ENCODE measurements at regions not wholly inside any gene's neighbourhood (a gene's known extent, or its start where the extent isn't known, plus 50 kb on each side); places are given as distances from the start of the nearest gene placed in this dataset.
"Not testable (repeated sequence)": the region's sequence is repeated elsewhere in the genome, so short reads cannot be mapped to it uniquely, and the experiment has no call there.

DNA sequence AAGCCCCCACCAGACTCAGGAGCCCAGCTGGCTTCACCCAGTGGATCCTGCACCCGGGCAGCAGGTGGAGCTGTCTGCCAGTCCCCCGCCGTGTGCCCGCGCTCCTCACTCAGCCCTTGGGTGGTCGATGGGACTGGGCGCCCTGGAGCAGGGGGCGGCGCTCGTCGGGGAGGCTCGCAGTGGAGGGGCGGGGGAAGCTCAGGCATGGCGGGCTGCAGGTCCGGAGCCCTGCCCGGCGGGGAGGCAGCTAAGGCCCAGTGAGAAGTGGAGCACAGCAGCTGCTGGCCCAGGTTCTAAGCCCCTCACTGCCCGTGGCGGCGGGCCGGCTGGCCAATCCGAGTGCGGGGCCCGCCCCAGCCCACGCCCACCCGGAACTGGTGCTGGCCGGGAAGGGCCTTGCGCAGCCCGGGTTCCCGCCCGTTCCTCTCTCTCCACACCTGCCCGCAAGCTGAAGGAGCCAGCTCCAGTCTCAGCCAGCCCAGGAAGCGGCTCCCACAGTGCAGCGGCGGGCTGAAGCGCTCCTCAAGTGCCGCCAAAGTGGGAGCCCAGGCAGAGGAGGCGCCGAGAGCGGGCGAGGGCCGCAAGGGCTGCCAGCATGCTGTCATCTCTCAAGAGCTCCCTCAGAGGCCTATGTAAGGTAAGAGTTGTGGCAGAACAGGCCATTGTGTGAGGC lies 1307.8 kb upstream of the TMEFF2 start:
- DNase-seq = no peak

DNA sequence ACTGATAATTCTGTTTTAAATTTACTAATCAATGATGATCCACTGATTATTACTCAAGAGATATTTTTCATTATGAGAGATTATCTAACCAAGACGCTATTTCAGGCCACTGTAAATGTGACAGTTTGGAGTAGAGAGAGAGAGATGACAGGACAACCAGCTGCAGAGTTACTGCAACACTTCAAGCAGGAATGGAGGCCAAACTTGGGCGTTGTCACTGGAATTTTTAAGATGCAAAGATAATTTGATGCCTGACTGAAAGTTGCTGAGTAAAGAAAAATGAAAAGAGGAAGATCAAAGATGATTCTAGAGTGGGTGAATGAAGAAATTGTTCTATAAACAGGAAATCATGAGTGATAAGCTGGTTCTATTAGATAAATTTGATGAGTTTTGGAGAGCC lies 1302.1 kb upstream of the TMEFF2 start:
- no peak for DNase-seq

DNA sequence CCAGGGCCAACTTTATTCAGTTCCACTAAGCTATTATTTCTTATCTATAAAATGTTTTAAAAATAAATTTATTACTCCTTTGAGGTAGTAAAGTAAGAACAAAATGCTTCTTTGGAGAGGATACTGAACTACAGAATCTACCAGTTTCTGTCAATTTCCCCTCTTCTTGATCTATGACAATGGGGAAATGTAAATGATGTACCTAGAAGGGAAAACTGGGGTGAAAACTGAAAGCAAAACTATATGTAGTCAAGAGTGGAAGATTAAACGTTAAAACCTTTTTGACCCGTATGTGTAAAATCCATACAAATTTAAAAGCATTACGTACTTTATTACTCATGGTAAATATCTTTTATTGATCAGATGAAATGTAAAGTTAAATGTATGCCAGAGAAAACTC lies 1287.8 kb upstream of the TMEFF2 start:
- DNase-seq = no peak

GRCh38 chr2:193480187-193480586 lies 1285.5 kb upstream of the TMEFF2 start:
- no peak for DNase-seq

DNA sequence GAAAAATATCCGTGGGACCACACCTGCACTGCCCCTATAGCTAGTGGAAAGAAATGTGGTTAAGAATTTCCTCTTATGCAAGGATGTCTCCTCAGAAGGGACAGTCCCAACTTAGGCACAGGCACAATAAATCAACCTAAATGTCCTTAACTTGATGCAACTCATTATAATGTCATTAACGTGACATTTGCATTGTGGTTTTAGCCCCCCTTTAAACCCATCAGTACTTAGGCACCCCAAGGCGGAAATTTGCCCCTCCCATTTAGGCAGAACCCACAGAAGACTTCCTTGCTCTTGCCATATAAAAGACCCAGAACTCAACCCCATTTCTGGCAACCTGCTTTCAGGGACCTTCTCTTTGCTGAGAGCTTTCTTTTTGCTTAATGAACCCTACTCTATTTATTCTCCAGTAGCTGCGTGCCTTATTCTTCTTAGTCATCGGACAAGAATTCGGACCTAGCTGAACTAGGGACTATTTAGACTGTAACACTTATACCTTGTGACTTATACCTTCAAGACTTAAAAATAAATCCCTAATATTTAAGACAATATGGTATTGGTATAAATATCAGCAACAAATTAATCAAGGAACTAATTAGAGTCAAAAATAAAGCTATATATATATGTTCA lies 1281.6 kb upstream of the TMEFF2 start:
- DNase-seq = no peak

- DNase-seq = no peak
Measured at GRCh38 chr2:193475038-193475437, 1280.3 kb upstream of the TMEFF2 start.

DNA sequence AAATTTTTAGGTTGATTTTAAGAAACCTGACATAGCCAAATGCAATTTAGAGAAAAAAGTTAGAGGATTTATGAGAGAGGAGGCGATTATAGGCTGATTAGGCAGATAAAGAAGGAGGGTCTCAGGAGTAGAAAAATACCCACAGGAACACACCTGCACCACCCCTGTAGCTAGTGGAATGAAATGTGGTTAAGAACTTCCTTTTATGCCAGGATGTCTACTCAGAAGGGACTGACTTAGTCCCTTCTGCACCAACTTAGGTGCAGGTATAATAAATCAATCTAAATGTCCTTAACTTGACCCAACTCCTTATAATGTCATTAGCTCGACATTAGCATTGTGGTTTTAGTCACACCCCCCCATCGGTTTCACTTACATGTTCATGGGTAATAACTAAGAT lies 1274.5 kb upstream of the TMEFF2 start:
- DNase-seq = no peak

GRCh38 chr2:193467276-193467987 lies 1272.7 kb upstream of the TMEFF2 start:
- no peak for DNase-seq

DNA sequence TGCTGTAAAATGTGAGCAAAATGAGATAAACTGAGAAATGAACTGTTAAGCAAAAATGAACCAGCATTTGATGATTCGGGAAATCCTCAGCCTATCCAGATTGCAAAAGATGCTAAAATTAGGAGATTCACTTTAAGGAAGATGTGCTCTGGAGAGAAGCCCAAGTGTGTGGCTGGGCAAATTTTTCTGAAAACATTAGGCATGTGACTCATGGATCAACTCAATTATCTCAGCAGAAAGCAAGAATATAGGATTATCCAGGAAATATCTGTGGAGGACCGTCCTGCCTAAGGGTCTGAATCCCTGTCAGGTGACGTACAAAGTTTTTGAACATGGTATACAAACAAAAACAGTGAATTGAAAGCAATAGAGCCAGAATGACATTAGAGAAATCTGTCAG lies 1268.3 kb upstream of the TMEFF2 start:
- no peak for DNase-seq

DNA sequence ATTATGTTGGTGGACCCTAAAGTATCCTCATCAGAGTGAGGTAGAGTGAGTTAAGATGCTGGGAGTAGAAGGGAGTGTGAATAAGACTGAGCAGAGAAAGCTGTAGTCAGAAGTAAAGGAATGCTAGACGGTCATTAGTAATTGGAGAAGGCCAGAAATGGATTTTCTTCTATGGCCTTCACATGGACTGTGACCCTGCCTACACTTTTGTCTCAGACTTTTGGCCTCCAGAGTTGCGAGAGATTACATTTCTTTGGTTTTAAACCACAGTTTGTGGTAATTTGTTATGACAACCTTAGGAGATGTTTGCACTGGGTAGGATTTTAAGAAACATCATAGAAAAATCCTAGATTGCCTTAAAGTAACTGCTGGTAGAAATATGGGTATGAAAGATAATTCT lies 1267.7 kb upstream of the TMEFF2 start:
- no peak for DNase-seq

DNA sequence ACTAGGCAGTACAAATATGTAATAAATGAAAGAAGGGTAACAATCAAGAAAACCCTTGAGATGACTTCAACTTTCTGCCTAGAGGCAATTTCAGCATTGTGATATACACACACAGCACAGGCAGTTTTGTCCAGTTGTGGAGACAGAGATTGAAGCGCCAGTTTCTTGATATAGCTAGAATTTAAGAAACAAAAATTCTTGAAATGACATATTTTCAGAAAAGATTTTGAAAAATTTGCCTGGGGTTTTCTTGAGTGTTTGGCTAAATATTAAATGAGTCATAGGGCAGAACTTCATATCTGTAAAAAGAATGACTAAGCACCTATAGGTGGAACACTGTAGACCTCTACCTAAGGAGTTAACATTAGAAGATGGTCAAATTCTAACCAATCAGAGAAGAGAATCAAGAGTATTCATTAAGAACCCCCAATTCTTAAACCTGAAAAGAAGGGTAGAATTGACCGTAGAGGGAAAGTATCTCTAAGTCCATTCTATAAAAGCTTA lies 1266.8 kb upstream of the TMEFF2 start:
- DNase-seq = no peak

DNA sequence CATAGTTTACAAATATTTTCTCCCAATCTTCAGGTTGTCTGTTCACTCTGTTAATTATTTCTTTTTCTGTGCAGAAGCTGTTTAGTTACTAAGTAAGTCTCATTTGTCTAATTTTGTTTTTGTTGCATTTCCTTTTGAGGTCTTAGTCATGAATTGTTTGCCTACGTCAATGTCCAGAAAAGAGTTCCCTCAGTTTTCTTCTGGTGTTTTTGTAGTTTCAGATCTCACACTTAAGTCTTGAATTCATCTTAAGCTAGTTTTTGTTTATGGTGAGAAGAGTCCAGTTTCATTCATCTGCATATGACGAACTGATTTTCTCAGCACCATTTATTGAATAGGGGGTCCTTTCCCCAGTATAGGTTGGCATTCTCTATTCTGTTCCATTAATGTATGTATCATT lies 1252.2 kb upstream of the TMEFF2 start:
- DNase-seq = no peak

DNA sequence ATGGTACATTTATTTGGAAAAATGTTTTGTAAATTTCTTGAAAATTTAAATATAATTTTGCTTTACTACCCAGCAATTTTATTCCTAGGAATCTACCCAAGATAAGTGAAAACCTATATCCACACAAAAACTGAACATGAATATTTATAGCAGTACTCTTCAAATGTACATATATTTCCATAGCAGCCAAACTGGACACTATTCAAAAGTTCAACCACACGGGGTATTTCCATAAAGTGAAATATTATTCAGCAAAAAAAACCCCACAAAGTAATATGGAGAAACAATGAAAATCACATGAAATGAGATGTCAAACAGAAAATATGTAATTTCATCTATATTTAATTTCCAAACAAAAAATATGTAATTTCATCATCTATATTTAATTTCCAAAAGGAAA lies 1247.6 kb upstream of the TMEFF2 start:
- DNase-seq = no peak

- DNase-seq = no peak
Measured at GRCh38 chr2:193428336-193428818, 1233.6 kb upstream of the TMEFF2 start.

DNA sequence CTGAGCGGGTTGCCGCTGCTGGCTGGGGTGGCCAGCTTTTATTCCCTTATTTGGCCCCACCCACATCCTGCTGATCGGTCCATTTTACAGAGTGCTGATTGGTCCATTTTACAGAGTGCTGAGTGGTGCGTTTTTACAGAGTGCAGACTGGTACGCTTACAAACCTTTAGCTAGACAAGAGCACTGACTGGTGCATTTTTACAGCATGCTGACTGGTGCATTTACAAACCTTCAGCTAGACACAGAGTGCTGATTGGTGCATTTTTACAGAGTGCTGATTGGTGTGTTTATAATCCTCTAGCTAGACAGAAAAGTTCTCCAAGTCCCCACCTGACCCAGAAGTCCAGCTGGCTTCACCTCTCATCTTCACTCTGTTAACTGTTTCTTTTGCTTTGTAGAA lies 1217.6 kb upstream of the TMEFF2 start:
- DNase-seq = not testable (repeated sequence)

DNA sequence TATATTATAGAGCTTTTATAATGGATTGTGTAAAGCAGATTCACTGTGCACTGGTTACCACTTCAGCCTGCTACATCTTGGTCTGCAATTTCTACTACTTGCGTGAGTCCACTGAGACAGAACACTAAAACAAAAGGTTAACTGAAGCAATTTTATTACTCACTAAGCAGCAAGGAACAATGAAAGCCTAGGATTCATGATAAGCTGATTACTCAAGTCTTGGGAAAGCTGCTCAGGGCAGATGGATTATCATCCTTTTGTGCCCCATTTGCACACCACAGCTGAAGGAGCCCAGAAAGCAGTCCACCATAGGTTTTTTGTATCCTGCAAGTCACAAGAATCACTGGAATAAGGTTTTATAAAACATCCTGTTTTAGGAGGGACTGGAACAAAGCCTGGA lies 1215.2 kb upstream of the TMEFF2 start:
- DNase-seq = no peak

DNA sequence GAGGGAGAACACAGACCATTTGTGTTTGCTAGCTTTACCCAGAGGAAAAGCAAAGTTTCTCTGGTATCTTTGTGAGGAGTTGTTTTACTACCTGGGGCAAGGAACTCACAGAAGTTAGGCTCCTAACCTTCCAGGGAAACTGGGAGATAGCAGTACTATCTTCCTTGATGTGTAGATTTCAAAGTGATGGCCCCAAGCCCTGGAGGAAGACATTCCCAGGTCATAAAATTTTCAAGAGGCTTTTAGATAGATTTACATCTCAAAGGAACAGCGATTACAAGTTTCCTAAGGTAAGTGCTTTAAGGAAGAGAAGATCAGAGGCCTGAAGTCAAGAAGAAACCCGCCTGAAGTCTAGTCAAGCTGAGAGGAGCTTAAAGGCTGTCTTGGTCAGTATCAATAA lies 1187.8 kb upstream of the TMEFF2 start:
- DNase-seq = no peak

GRCh38 chr2:193377789-193378188 lies 1183.1 kb upstream of the TMEFF2 start:
- DNase-seq = no peak

DNA sequence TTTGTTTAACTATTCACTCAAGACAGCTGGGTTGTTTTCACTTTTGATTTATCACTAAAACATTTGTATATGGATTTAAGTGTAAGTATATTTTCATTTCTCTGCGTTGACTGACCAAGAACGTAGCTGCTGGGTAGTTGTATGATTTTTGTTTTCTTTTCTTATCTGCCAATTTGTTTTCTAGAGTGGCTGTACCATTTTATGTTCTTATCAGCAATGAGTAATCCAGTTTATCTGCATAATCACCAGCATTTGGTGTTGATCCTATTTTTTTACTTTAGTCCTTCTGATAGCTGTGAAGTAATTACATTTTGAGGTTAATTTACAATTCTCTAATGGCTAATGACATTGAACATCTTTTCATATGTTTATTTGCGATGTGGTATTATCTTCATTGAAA lies 1178.4 kb upstream of the TMEFF2 start:
- DNase-seq = no peak

- DNase-seq = no peak
Measured at GRCh38 chr2:193371200-193371599, 1176.5 kb upstream of the TMEFF2 start.

- no peak for DNase-seq
Measured at GRCh38 chr2:193368615-193369014, 1173.9 kb upstream of the TMEFF2 start.

DNA sequence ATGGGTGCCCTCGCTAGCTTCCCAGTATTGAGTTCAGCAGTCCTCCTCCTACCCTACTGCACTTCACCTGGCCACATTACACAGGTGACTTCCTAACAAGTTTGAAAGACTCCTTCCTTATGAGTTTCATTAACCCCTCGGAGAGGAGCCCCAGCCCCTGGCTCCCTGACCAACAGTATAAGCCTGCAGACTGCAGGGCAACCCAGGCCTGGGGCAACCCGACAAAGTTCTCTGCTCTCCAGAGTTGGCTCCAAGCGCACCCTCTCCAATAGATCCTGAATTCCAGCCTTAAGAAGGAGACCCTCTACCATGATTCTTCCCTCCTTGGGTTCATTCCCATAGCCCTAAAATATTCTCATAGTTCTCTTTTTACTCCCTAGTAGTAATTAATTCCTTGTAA lies 1162.8 kb upstream of the TMEFF2 start:
- DNase-seq = no peak

GRCh38 chr2:193352665-193353242 lies 1158.0 kb upstream of the TMEFF2 start:
- DNase-seq = not testable (repeated sequence)

GRCh38 chr2:193350509-193350908 lies 1155.8 kb upstream of the TMEFF2 start:
- no peak for DNase-seq

All from central memory CD4-positive, alpha-beta T cell (primary cell).